GM19455 (cell line): ENCODE measurements at regions not wholly inside any gene's neighbourhood (a gene's known extent, or its start where the extent isn't known, plus 50 kb on each side); places are given as distances from the start of the nearest gene placed in this dataset.

Source experiments
- ATAC-seq: cut with Tn5 transposase; IDR thresholded peaks from one replicate; pipeline ENCODE4 v1.9.1; 2021; ENCODE audit not compliant: unreplicated experiment

- ATAC-seq, result no peak
Observed at GRCh38 chr3:186487819-186488218, 56.4 kb downstream of the CRYGS start.

GRCh38 chr3:186487037-186487436 is 57.1 kb downstream of the CRYGS start:
- ATAC-seq, result no peak

- ATAC-seq, result no peak
Observed at GRCh38 chr3:186483611-186484340, 60.4 kb downstream of the CRYGS start.

GRCh38 chr3:186481526-186481925 is 62.7 kb downstream of the CRYGS start:
- no peak for ATAC-seq

- ATAC-seq, result no peak
Observed at GRCh38 chr3:186477876-186478275, 66.3 kb downstream of the CRYGS start.

- ATAC-seq, result no peak
Observed at GRCh38 chr3:186477033-186477432, 67.1 kb downstream of the CRYGS start.

GRCh38 chr3:186476541-186476940 is 67.6 kb downstream of the CRYGS start:
- no peak for ATAC-seq

GRCh38 chr3:186476044-186476468 is 68.1 kb downstream of the CRYGS start:
- ATAC-seq, result no peak

GRCh38 chr3:186473166-186473565 is 71.0 kb downstream of the CRYGS start:
- no peak for ATAC-seq

- ATAC-seq, result no peak
Observed at GRCh38 chr3:186472456-186473008, 71.6 kb downstream of the CRYGS start.

GRCh38 chr3:186471771-186472170 is 72.4 kb downstream of the CRYGS start:
- no peak for ATAC-seq

GRCh38 chr3:186469525-186469924 is 74.7 kb downstream of the CRYGS start:
- no peak for ATAC-seq

GRCh38 chr3:186467969-186468368 is 76.2 kb downstream of the CRYGS start:
- ATAC-seq, result no peak

- ATAC-seq, result no peak
Observed at GRCh38 chr3:186466391-186466974, 77.7 kb downstream of the CRYGS start.

- no peak for ATAC-seq
Observed at GRCh38 chr3:186465508-186465907, 78.7 kb downstream of the CRYGS start.

GRCh38 chr3:186464424-186465093 is 79.6 kb downstream of the CRYGS start:
- no peak for ATAC-seq

- no peak for ATAC-seq
Observed at GRCh38 chr3:186461141-186461540, 83.0 kb downstream of the CRYGS start.

- no peak for ATAC-seq
Observed at GRCh38 chr3:186459108-186459467, 85.1 kb downstream of the CRYGS start.

GRCh38 chr3:186458306-186459107 is 85.7 kb downstream of the CRYGS start:
- ATAC-seq, result no peak

- ATAC-seq, result no peak
Observed at GRCh38 chr3:186457236-186457635, 86.9 kb downstream of the CRYGS start.

- ATAC-seq, result no peak
Observed at GRCh38 chr3:186456731-186457191, 87.4 kb downstream of the CRYGS start.
